ENCODE measurements at regions not wholly inside any gene's neighbourhood (a gene's known extent, or its start where the extent isn't known, plus 50 kb on each side); places are given as distances from the start of the nearest gene placed in this dataset.

- ChIA-PET POLR2A (no interaction called here), CTCF (no interaction called here)
- Histone ChIP-seq H3K9me3 (ENCODE audit: control extremely low read depth in 1 of 3, control insufficient read depth in 2 of 3, insufficient read depth in 1 of 3, low read length in 2 of 3) (no peaks in the 10 kb centered on the region), H3K4me2 (replicated peaks; ENCODE audit: low read depth, low read length, poor library complexity, severe bottlenecking) (no peak overlapping the region), H3K4me1 (ENCODE audit: control insufficient read depth in 2 of 2, insufficient read depth in 2 of 2, low read length in 2 of 2) (no peaks in the 10 kb centered on the region), H3K27ac (ENCODE audit: low read length in 2 of 2) (no peak overlapping the region), H4K20me1 (ENCODE audit: control insufficient read depth, insufficient read depth, low read length, poor library complexity, severe bottlenecking) (no peaks in the 10 kb centered on the region), H3K4me3 (ENCODE audit: control extremely low read depth in 1 of 5, extremely low read depth in 1 of 5, insufficient read depth in 1 of 5, low read depth in 2 of 5, low read length in 4 of 5) (no peak overlapping the region), H3K27me3 (replicated peaks in 1 of 4; ENCODE audit: control extremely low read depth in 1 of 4, control insufficient read depth in 3 of 4, insufficient read depth in 4 of 4, low read length in 3 of 4) (no peaks in the 10 kb centered on the region), H3K79me2 (ENCODE audit: control insufficient read depth, insufficient read depth, low read length) (no peaks in the 10 kb centered on the region), H3K9ac (ENCODE audit: low read length) (no peak overlapping the region), H2AFZ (ENCODE audit: insufficient read depth, low read depth, low read length, poor library complexity, severe bottlenecking) (no peak overlapping the region), H3K36me3 (replicated peaks in 1 of 2; ENCODE audit: control extremely low read depth in 1 of 2, control insufficient read depth in 1 of 2, extremely low read depth in 1 of 2, insufficient read depth in 2 of 2, low read length in 1 of 2) (no peaks in the 10 kb centered on the region)
- no peak overlapping the region for H3K27ac Mint-ChIP-seq
- H3K4me1 Mint-ChIP-seq = no peaks in the 10 kb centered on the region
- intact Hi-C loops (cut with micrococcal nuclease) = no loop called here
- peaks cover 4% of the 10 kb centered on the region for H3K9me3 Mint-ChIP-seq (ENCODE audit: insufficient read depth)
- DNase-seq (no peak), ATAC-seq (ENCODE audit: low read depth) (no peak)
- no peak for TF ChIP-seq CTCF (IDR thresholded peaks at IDR 0.05)
- WGBS (ENCODE audit: insufficient coverage) = 77% methylated on average over 4 of the region's 8 CpGs
- no peaks in the 10 kb centered on the region for H3K27me3 Mint-ChIP-seq
- H3K4me3 Mint-ChIP-seq = no peak overlapping the region
Observed at GRCh38 chr5:92676215-92677165, 904.5 kb downstream of the NR2F1-AS1 start.

DNA sequence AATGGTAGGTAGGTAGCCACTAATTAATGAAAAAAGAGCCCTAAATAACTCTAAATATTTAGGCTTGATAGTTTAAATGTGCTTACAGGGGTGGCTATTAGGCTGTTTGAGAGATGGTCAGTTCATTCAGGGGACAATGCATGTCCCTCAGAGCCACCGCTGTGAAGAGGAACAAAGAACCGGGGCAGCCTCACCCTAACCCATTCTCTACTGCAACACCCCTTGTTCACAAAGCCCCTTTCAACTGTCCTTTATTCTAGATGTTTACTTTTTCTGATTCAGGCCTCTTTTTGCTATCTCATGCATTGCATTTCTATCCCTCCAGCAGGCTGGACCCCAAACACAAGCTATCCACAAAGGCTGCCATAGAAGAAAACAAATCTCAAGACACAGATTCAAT lies 906.7 kb downstream of the NR2F1-AS1 start:
- ChIA-PET POLR2A (no interaction called here), CTCF (no interaction called here)
- DNase-seq = no peak
- H3K36me3 ChIP-seq (replicated peaks in 1 of 2; ENCODE audit: control extremely low read depth in 1 of 2, control insufficient read depth in 1 of 2, extremely low read depth in 1 of 2, insufficient read depth in 2 of 2, low read length in 1 of 2) = no peaks in the 10 kb centered on the region
- no peak for ATAC-seq (ENCODE audit: low read depth)
- H3K27me3 Mint-ChIP-seq = no peaks in the 10 kb centered on the region
- no peak overlapping the region for H3K4me3 ChIP-seq (ENCODE audit: control extremely low read depth in 1 of 5, extremely low read depth in 1 of 5, insufficient read depth in 1 of 5, low read depth in 2 of 5, low read length in 4 of 5)
- no peaks in the 10 kb centered on the region for H3K4me1 Mint-ChIP-seq
- H3K4me2 ChIP-seq (replicated peaks; ENCODE audit: low read depth, low read length, poor library complexity, severe bottlenecking) = no peak overlapping the region
- no peak overlapping the region for H3K27ac ChIP-seq (ENCODE audit: low read length in 2 of 2)
- no peak overlapping the region for H3K4me3 Mint-ChIP-seq
- H3K9me3 ChIP-seq (ENCODE audit: control extremely low read depth in 1 of 3, control insufficient read depth in 2 of 3, insufficient read depth in 1 of 3, low read length in 2 of 3) = no peaks in the 10 kb centered on the region
- H3K27ac Mint-ChIP-seq = no peak overlapping the region
- intact Hi-C loops (cut with micrococcal nuclease) = no loop called here
- peaks cover 3% of the 10 kb centered on the region for H3K9me3 Mint-ChIP-seq (ENCODE audit: insufficient read depth)
- no peaks in the 10 kb centered on the region for H3K79me2 ChIP-seq (ENCODE audit: control insufficient read depth, insufficient read depth, low read length)
- no peaks in the 10 kb centered on the region for H3K4me1 ChIP-seq (ENCODE audit: control insufficient read depth in 2 of 2, insufficient read depth in 2 of 2, low read length in 2 of 2)
- 89% methylated on average over 2 of the region's 2 CpGs for WGBS (ENCODE audit: insufficient coverage)
- no peak for TF ChIP-seq CTCF (IDR thresholded peaks at IDR 0.05)
- TF ChIP-seq EZH2 (IDR thresholded peaks at IDR 0.05; ENCODE audit: borderline replicate concordance, insufficient read depth, low read depth, low read length, poor library complexity, severe bottlenecking) = no peak
- H2AFZ ChIP-seq (ENCODE audit: insufficient read depth, low read depth, low read length, poor library complexity, severe bottlenecking) = no peak overlapping the region
- H3K9ac ChIP-seq (ENCODE audit: low read length) = no peak overlapping the region
- H3K27me3 ChIP-seq (replicated peaks in 1 of 4; ENCODE audit: control extremely low read depth in 1 of 4, control insufficient read depth in 3 of 4, insufficient read depth in 4 of 4, low read length in 3 of 4) = no peaks in the 10 kb centered on the region
- H4K20me1 ChIP-seq (ENCODE audit: control insufficient read depth, insufficient read depth, low read length, poor library complexity, severe bottlenecking) = no peaks in the 10 kb centered on the region

All from B cell (primary cell).